H54 (cell line): ENCODE measurements at regions not wholly inside any gene's neighbourhood (a gene's known extent, or its start where the extent isn't known, plus 50 kb on each side); places are given as distances from the start of the nearest gene placed in this dataset.

ENCODE experiments used
- DNase-seq: peaks from one replicate; pipeline ENCODE4 v3.0.0; 2011; ENCODE audit warnings: low spot score, mixed read lengths; ENCODE audit not compliant: insufficient read length
- FAIRE-seq: peaks from 3 replicates; lab custom pipeline; 2011; peaks lifted over from hg19 to GRCh38; lab: Jason Lieb, UNC
- POLR2A ChIP-seq: IDR thresholded peaks from 2 replicates; pipeline ENCODE4 v1.6.1; 2011; ENCODE audit warnings: low read depth, mild to moderate bottlenecking, low read length

- DNase-seq (no peak), FAIRE-seq (no peak)
- no peak for TF ChIP-seq POLR2A
These were observed 88.9 kb upstream of the ARHGAP5 start for GRCh38 chr14:31988244-31988643.

GRCh38 chr14:31990183-31990857, 86.8 kb upstream of the ARHGAP5 start:
- no peak for FAIRE-seq
- no peak for TF ChIP-seq POLR2A

GRCh38 chr14:31990926-31991572, 86.1 kb upstream of the ARHGAP5 start:
- FAIRE-seq (no peak), DNase-seq (no peak)
- no peak for TF ChIP-seq POLR2A

More at GRCh38 chr14:31990183-31990857, 86.8 kb upstream of the ARHGAP5 start:
- DNase-seq: no peak

- TF ChIP-seq POLR2A: no peak
- DNase-seq (no peak), FAIRE-seq (no peak)
These were observed 85.1 kb upstream of the ARHGAP5 start for GRCh38 chr14:31992011-31992447.

- no peak for TF ChIP-seq POLR2A
- no peak for FAIRE-seq
- DNase-seq: no peak
These were observed 83.6 kb upstream of the ARHGAP5 start for GRCh38 chr14:31993521-31993951.

GRCh38 chr14:31994391-31995033, 82.6 kb upstream of the ARHGAP5 start:
- no peak for FAIRE-seq
- no peak for TF ChIP-seq POLR2A
- no peak for DNase-seq

- FAIRE-seq (no peak), DNase-seq (no peak)
- no peak for TF ChIP-seq POLR2A
These were observed 73.5 kb upstream of the ARHGAP5 start for GRCh38 chr14:32003585-32003984.

- TF ChIP-seq POLR2A: no peak
- no peak for DNase-seq
- FAIRE-seq: no peak
These were observed 72.8 kb upstream of the ARHGAP5 start for GRCh38 chr14:32004300-32004699.

- no peak for FAIRE-seq
- TF ChIP-seq POLR2A: no peak
- DNase-seq: no peak
These were observed 71.5 kb upstream of the ARHGAP5 start for GRCh38 chr14:32005628-32006027.

GRCh38 chr14:32006263-32007110, 70.6 kb upstream of the ARHGAP5 start:
- FAIRE-seq: no peak
- no peak for TF ChIP-seq POLR2A
- no peak for DNase-seq

- DNase-seq (no peak), FAIRE-seq (no peak)
- TF ChIP-seq POLR2A: no peak
These were observed 69.2 kb upstream of the ARHGAP5 start for GRCh38 chr14:32007755-32008362.

- no peak for TF ChIP-seq POLR2A
- FAIRE-seq (no peak), DNase-seq (no peak)
These were observed 68.4 kb upstream of the ARHGAP5 start for GRCh38 chr14:32008602-32009193.
